ENCODE measurements at regions not wholly inside any gene's neighbourhood (a gene's known extent, or its start where the extent isn't known, plus 50 kb on each side); places are given as distances from the start of the nearest gene placed in this dataset.

DNA sequence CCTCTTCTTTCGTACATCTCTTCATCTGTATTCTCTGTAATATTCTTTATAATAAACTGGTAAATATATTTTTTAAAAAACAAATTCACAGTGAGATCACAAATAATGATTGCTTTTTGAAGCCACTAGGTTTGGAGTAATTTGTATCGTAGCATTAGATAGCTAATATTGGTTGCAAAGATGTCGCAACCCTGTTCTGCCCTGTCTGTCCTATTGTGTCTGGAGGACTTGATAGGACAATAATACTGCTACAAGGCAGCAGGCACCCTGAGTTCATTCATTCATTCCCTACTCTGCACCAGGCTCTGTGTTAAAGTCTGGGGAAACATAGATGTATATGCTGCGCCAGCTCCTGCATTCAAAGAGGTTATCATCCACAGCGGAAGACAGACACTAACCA lies 206.7 kb upstream of the KLF4 start:
- TF ChIP-seq, protein P1, sequence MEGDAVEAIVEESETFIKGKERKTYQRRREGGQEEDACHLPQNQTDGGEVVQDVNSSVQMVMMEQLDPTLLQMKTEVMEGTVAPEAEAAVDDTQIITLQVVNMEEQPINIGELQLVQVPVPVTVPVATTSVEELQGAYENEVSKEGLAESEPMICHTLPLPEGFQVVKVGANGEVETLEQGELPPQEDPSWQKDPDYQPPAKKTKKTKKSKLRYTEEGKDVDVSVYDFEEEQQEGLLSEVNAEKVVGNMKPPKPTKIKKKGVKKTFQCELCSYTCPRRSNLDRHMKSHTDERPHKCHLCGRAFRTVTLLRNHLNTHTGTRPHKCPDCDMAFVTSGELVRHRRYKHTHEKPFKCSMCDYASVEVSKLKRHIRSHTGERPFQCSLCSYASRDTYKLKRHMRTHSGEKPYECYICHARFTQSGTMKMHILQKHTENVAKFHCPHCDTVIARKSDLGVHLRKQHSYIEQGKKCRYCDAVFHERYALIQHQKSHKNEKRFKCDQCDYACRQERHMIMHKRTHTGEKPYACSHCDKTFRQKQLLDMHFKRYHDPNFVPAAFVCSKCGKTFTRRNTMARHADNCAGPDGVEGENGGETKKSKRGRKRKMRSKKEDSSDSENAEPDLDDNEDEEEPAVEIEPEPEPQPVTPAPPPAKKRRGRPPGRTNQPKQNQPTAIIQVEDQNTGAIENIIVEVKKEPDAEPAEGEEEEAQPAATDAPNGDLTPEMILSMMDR (IDR thresholded peaks at IDR 0.05): no peak
- no peak for TF ChIP-seq ZFX (IDR thresholded peaks at IDR 0.05; ENCODE audit: borderline replicate concordance)

Measured in 22Rv1 (cell line).